ENCODE measurements at regions not wholly inside any gene's neighbourhood (a gene's known extent, or its start where the extent isn't known, plus 50 kb on each side); places are given as distances from the start of the nearest gene placed in this dataset.
"Not testable (repeated sequence)": the region's sequence is repeated elsewhere in the genome, so short reads cannot be mapped to it uniquely, and the experiment has no call there.

GRCh38 chr21:17699524-17700189, 87.0 kb upstream of the BTG3 start:
- Histone ChIP-seq H3K4me3 (no peak overlapping the region), H3K27ac (no peak overlapping the region), H3K4me1 (replicated peaks) (no peaks in the 10 kb centered on the region), H3K36me3 (no peaks in the 10 kb centered on the region), H3K9me3 (replicated peaks) (0 out of 2 replicates have a peak, but pooled peaks cover 3% of the 10 kb centered on the region), H3K27me3 (replicated peaks) (no peaks in the 10 kb centered on the region)
- DNase-seq (ENCODE audit: low read depth in 1 of 2, low spot score in 2 of 2): no peak

- no peak overlapping the region for H3K27ac ChIP-seq
- no peaks in the 10 kb centered on the region for H3K36me3 ChIP-seq
- no peak for DNase-seq (ENCODE audit: low read depth in 1 of 2, low spot score in 2 of 2)
- no peaks in the 10 kb centered on the region for H3K4me1 ChIP-seq (replicated peaks)
- no peak overlapping the region for H3K4me3 ChIP-seq
- no peaks in the 10 kb centered on the region for H3K27me3 ChIP-seq (replicated peaks)
- no peaks in the 10 kb centered on the region for H3K9me3 ChIP-seq (replicated peaks)
Measured at GRCh38 chr21:17697473-17697872, 84.8 kb upstream of the BTG3 start.

- DNase-seq (ENCODE audit: low read depth in 1 of 2, low spot score in 2 of 2); H3K36me3 ChIP-seq; H3K9me3 ChIP-seq (replicated peaks): not testable (repeated sequence)
Measured at GRCh38 chr21:17694416-17694815, 81.7 kb upstream of the BTG3 start.

DNA sequence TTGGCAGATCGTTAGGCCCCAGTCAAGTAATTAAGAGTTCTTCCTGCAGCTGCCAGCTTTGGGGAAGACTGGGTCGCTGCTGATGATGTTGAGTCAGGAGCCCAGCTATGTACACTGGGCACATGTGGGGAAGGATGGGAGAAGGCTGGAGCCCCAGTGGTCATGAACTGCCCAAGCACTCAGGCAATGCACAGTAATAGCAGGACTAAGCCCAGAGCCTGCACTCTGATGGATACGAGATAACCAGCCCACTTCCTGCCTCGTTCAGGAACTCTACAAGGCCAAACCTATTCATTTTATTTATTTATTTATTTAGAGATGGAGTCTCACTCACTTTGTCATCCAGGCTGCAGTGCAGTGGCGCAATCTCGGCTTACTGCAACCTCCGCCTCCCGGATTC, 81.1 kb upstream of the BTG3 start:
- no peak for DNase-seq (ENCODE audit: low read depth in 1 of 2, low spot score in 2 of 2)
- Histone ChIP-seq H3K27me3 (replicated peaks) (no peaks in the 10 kb centered on the region), H3K27ac (no peak overlapping the region), H3K4me1 (replicated peaks) (peaks cover 2% of the 10 kb centered on the region), H3K9me3 (replicated peaks) (no peaks in the 10 kb centered on the region), H3K36me3 (no peaks in the 10 kb centered on the region), H3K4me3 (no peak overlapping the region)

More at GRCh38 chr21:17694416-17694815, 81.7 kb upstream of the BTG3 start:
- H3K27ac ChIP-seq; H3K4me1 ChIP-seq (replicated peaks); H3K4me3 ChIP-seq; H3K27me3 ChIP-seq (replicated peaks): not testable (repeated sequence)

- no peak for DNase-seq (ENCODE audit: low read depth in 1 of 2, low spot score in 2 of 2)
- Histone ChIP-seq H3K9me3 (replicated peaks) (no peaks in the 10 kb centered on the region), H3K4me3 (no peak overlapping the region), H3K27ac (no peak overlapping the region), H3K36me3 (no peaks in the 10 kb centered on the region), H3K4me1 (replicated peaks) (peaks cover 5% of the 10 kb centered on the region), H3K27me3 (replicated peaks) (no peaks in the 10 kb centered on the region)
Measured at GRCh38 chr21:17690078-17690494, 77.4 kb upstream of the BTG3 start.

DNA sequence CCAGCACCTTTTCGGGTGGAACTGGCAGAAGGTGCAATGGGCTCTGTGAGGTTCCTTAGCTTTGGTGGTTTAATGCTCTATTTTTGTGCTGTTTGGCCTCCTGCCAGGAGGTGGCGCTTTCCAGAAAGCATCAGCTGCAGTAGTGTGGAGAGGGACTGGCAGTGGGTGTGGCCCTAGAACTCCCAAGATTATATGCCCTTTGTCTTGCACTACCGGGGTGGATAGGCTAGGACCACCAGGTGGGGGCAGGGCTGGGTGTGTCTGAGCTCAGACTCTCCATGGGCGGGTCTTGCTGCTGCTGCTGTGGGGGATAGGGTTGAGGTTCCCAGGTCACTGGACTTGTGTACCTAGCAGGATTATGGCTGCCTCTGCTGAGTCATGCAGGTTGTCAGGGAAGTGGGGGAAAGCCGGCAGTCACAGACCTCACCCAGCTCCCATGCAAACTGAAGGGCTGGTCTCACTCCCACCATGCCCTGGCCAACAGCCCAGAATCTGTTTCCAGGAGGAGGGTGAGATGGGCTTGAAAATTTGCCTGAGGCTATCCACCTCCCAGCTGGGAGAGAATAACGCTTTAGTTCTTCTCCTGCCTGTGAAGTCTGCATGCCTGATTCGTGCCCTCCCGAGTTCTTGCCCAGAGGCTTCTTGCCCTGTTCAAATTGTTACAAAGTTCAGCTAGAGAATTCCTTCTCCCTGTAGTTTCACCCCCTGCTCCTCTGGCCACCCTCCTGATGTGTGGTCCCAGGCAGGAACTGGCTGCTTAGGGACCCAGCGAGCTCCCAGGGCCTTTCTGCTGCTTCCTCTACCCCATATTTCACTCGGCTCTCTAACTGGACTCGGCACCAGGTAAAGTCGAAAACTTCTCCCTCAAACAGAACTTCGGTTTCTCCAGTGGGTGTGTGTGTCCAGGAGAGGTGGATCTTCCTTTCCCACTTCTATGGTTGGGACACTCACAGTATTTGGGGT, 76.5 kb upstream of the BTG3 start:
- Histone ChIP-seq H3K27ac (peak overlapping the region; percentile 51; the same call in 1 of the 2 replicates), H3K9me3 (replicated peaks) (no peaks in the 10 kb centered on the region), H3K36me3 (no peaks in the 10 kb centered on the region), H3K4me3 (no peak overlapping the region), H3K4me1 (replicated peaks) (peaks cover 5% of the 10 kb centered on the region), H3K27me3 (replicated peaks) (no peaks in the 10 kb centered on the region)
- peak; percentile 67 to 70 for DNase-seq (ENCODE audit: low read depth in 1 of 2, low spot score in 2 of 2)

GRCh38 chr21:17682924-17683323, 70.2 kb upstream of the BTG3 start:
- no peak overlapping the region for H3K4me3 ChIP-seq
- no peaks in the 10 kb centered on the region for H3K27me3 ChIP-seq (replicated peaks)
- H3K36me3 ChIP-seq: no peaks in the 10 kb centered on the region
- DNase-seq (ENCODE audit: low read depth in 1 of 2, low spot score in 2 of 2): no peak
- no peak overlapping the region for H3K27ac ChIP-seq
- H3K9me3 ChIP-seq (replicated peaks): no peaks in the 10 kb centered on the region
- no peaks in the 10 kb centered on the region for H3K4me1 ChIP-seq (replicated peaks)

GRCh38 chr21:17679002-17679600, 66.4 kb upstream of the BTG3 start:
- H3K9me3 ChIP-seq (replicated peaks): no peaks in the 10 kb centered on the region

DNA sequence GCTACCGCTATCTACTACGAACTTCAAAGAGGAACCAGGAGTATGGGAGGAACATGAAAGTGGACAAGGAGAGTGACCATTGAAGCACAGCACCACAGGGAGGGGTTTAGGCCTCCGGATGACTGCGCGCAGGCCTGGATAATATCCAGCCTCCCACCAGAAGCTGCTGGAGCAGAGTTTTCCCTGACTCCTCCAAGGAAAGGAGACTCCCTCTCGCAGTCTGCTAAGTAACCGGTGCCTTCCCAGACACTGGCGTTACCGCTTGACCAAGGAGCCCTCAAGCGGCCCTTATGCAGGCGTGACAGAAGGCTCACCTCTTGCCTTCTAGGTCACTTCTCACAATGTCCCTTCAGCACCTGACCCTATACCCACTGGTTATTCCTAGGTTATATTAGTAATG, 64.2 kb upstream of the BTG3 start:
- H3K4me1 ChIP-seq (replicated peaks); H3K9me3 ChIP-seq (replicated peaks); H3K27me3 ChIP-seq (replicated peaks); H3K4me3 ChIP-seq; H3K27ac ChIP-seq; DNase-seq (ENCODE audit: low read depth in 1 of 2, low spot score in 2 of 2); H3K36me3 ChIP-seq: not testable (repeated sequence)

More at GRCh38 chr21:17679002-17679600, 66.4 kb upstream of the BTG3 start:
- Histone ChIP-seq H3K4me3 (no peak overlapping the region), H3K27ac (no peak overlapping the region), H3K27me3 (replicated peaks) (no peaks in the 10 kb centered on the region), H3K4me1 (replicated peaks) (no peaks in the 10 kb centered on the region; the same call in 1 of the 2 replicates), H3K36me3 (no peaks in the 10 kb centered on the region)
- DNase-seq (ENCODE audit: low read depth in 1 of 2, low spot score in 2 of 2): peak in 1 of 2 experiments; percentile 28

- H3K36me3 ChIP-seq: no peaks in the 10 kb centered on the region
- no peak overlapping the region for H3K4me3 ChIP-seq
- H3K27ac ChIP-seq: no peak overlapping the region
- H3K27me3 ChIP-seq (replicated peaks): no peaks in the 10 kb centered on the region
- H3K4me1 ChIP-seq (replicated peaks): peaks cover 6% of the 10 kb centered on the region; the same call in 1 of the 2 replicates
- DNase-seq (ENCODE audit: low read depth in 1 of 2, low spot score in 2 of 2): no peak
- H3K9me3 ChIP-seq (replicated peaks): no peaks in the 10 kb centered on the region
Measured at GRCh38 chr21:17674106-17674505, 61.4 kb upstream of the BTG3 start.

- no peaks in the 10 kb centered on the region for H3K9me3 ChIP-seq (replicated peaks)
- no peak overlapping the region for H3K4me3 ChIP-seq
- no peaks in the 10 kb centered on the region for H3K36me3 ChIP-seq
- no peaks in the 10 kb centered on the region for H3K27me3 ChIP-seq (replicated peaks)
- DNase-seq (ENCODE audit: low read depth in 1 of 2, low spot score in 2 of 2): peak in 1 of 2 experiments; percentile 24
- peaks cover 6% of the 10 kb centered on the region; the same call in 1 of the 2 replicates for H3K4me1 ChIP-seq (replicated peaks)
- peak overlapping the region; percentile 15; the same call in 1 of the 2 replicates for H3K27ac ChIP-seq
Measured at GRCh38 chr21:17673261-17674020, 60.7 kb upstream of the BTG3 start.

- H3K27ac ChIP-seq: no peak overlapping the region
- H3K36me3 ChIP-seq: no peaks in the 10 kb centered on the region
- H3K27me3 ChIP-seq (replicated peaks): no peaks in the 10 kb centered on the region
- peaks cover 6% of the 10 kb centered on the region; the same call in 1 of the 2 replicates for H3K4me1 ChIP-seq (replicated peaks)
- H3K9me3 ChIP-seq (replicated peaks): no peaks in the 10 kb centered on the region
- no peak for DNase-seq (ENCODE audit: low read depth in 1 of 2, low spot score in 2 of 2)
- H3K4me3 ChIP-seq: no peak overlapping the region
Measured at GRCh38 chr21:17671733-17672132, 59.0 kb upstream of the BTG3 start.

GRCh38 chr21:17668479-17669140, 55.9 kb upstream of the BTG3 start:
- Histone ChIP-seq H3K27ac (no peak overlapping the region), H3K9me3 (replicated peaks) (no peaks in the 10 kb centered on the region), H3K36me3 (no peaks in the 10 kb centered on the region), H3K4me1 (replicated peaks) (peaks cover 6% of the 10 kb centered on the region; the same call in 1 of the 2 replicates), H3K27me3 (replicated peaks) (no peaks in the 10 kb centered on the region), H3K4me3 (no peak overlapping the region)
- DNase-seq (ENCODE audit: low read depth in 1 of 2, low spot score in 2 of 2): no peak

All from SJSA1 (cell line).